OCI-LY7 (cell line): ENCODE measurements at regions not wholly inside any gene's neighbourhood (a gene's known extent, or its start where the extent isn't known, plus 50 kb on each side); places are given as distances from the start of the nearest gene placed in this dataset.
"Not testable (repeated sequence)": the region's sequence is repeated elsewhere in the genome, so short reads cannot be mapped to it uniquely, and the experiment has no call there.

Experiments used
- BruUV-seq: library from RNA; stranded (reverse); fragments of 400-500 nt; replicated peaks from 2 replicates; lab custom pipeline; 2021; lab: Mats Ljungman, UMichigan
- CTCF ChIA-PET: fragments of 300-600 bp; sonication (Branson Sonifier 250); formaldehyde crosslinking; loops from one replicate; lab custom pipeline; 2022; ENCODE audit warnings: antibody characterized with exemption; ENCODE audit not compliant: unreplicated experiment; lab: Charles Lee
- POLR2A ChIA-PET: fragments of 300-600 bp; sonication (Branson Sonifier 250); formaldehyde crosslinking; loops from one replicate; lab custom pipeline; 2022; ENCODE audit warnings: antibody characterized with exemption; lab: Charles Lee
- DNase-seq: peaks from one replicate; pipeline ENCODE4 v3.0.0-alpha.2; 2015; ENCODE audit warnings: low spot score
- H2AFZ ChIP-seq: fragments of 200-600 bp; sonication (generic), shearing (Covaris generic); 2 replicates; pipeline ENCODE4 v1.6.1; 2014; ENCODE audit warnings: mild to moderate bottlenecking, antibody characterized with exemption, low read length, moderate library complexity
- H3K27ac ChIP-seq: fragments of 200-600 bp; sonication (generic); 2 replicates; pipeline ENCODE4 v1.5.1; 2014; ENCODE audit warnings: mixed run types, low read depth, mild to moderate bottlenecking, moderate library complexity, low read length, inconsistent platforms; ENCODE audit not compliant: poor library complexity, severe bottlenecking
- H3K36me3 ChIP-seq: fragments of 200-600 bp; sonication (generic); 2 replicates; pipeline ENCODE4 v1.6.1; 2014; ENCODE audit warnings: mild to moderate bottlenecking, antibody characterized with exemption, low read length, moderate library complexity, mixed read lengths; ENCODE audit not compliant: insufficient read depth
- H3K4me1 ChIP-seq: fragments of 200-600 bp; sonication (generic); 2 replicates; pipeline ENCODE4 v1.5.1; 2014; ENCODE audit warnings: mild to moderate bottlenecking, low read length; ENCODE audit not compliant: insufficient read depth, poor library complexity, severe bottlenecking
- H3K4me2 ChIP-seq: fragments of 200-600 bp; sonication (generic); 2 replicates; pipeline ENCODE4 v1.6.1; 2014; ENCODE audit warnings: mild to moderate bottlenecking, low read length
- H3K4me3 ChIP-seq: fragments of 200-600 bp; sonication (generic); 2 replicates; pipeline ENCODE4 v1.5.1; 2014; ENCODE audit warnings: mild to moderate bottlenecking, low read depth, low read length; ENCODE audit not compliant: poor library complexity, severe bottlenecking
- H3K79me2 ChIP-seq: fragments of 200-600 bp; sonication (generic); 2 replicates; pipeline ENCODE4 v1.6.1; 2016; ENCODE audit warnings: low read depth, mild to moderate bottlenecking, low read length, moderate library complexity, mixed read lengths; ENCODE audit not compliant: insufficient read depth
- H3K9me2 ChIP-seq: fragments of 200-600 bp; sonication (generic); 2 replicates; pipeline ENCODE4 v1.6.1; 2016; ENCODE audit warnings: mild to moderate bottlenecking, low read length, mixed read lengths; ENCODE audit not compliant: insufficient read depth
- H3K9me3 ChIP-seq: fragments of 200-600 bp; sonication (generic); 2 replicates; pipeline ENCODE4 v1.6.1; 2014; ENCODE audit warnings: mild to moderate bottlenecking, mixed run types, low read length, mixed read lengths
- H4K20me1 ChIP-seq: fragments of 200-600 bp; sonication (generic); 2 replicates; pipeline ENCODE4 v1.6.1; 2014; ENCODE audit warnings: mild to moderate bottlenecking, antibody characterized with exemption, low read length, moderate library complexity, mixed read lengths; ENCODE audit not compliant: insufficient read depth
- CTCF ChIP-seq: fragments of 200-600 bp; sonication (generic); conservative IDR thresholded peaks from 2 replicates; pipeline ENCODE4 v1.5.1; 2014; ENCODE audit warnings: mild to moderate bottlenecking, antibody characterized with exemption, low read length, moderate library complexity, mixed read lengths
- EZH2phosphoT487 ChIP-seq: fragments of 200-600 bp; sonication (generic); IDR thresholded peaks from 2 replicates; pipeline ENCODE4 v1.6.1; 2018; ENCODE audit warnings: low read depth, borderline replicate concordance, mild to moderate bottlenecking, mixed run types, antibody characterized with exemption, low read length, moderate library complexity, mixed read lengths
- intact Hi-C: fragments of 100-400 bp; cut with micrococcal nuclease; formaldehyde crosslinking; loops from one replicate; pipeline ENCODE4 v1.10.0; 2022; ENCODE audit not compliant: unreplicated experiment

- intact Hi-C loops = no loop called here
- Histone ChIP-seq H3K36me3 (no peaks in the 10 kb centered on the region), H3K9me3 (no peaks in the 10 kb centered on the region), H3K4me2 (no peak overlapping the region), H3K4me1 (no peaks in the 10 kb centered on the region), H3K9me2 (no peaks in the 10 kb centered on the region), H3K27ac (no peak overlapping the region), H3K4me3 (no peak overlapping the region), H4K20me1 (no peaks in the 10 kb centered on the region), H2AFZ (no peak overlapping the region), H3K79me2 (no peaks in the 10 kb centered on the region)
- no peak for TF ChIP-seq CTCF
- no peak for TF ChIP-seq EZH2phosphoT487
- no TSS peak for BruUV-seq
- DNase-seq = no peak
- POLR2A ChIA-PET = interaction anchor here (0.7 to 1.6 kb wide), 2 partner anchors 11 to 142 kb away, joined by 3 to 5 read pairs; no protein-coding TSS in a partner anchor
- CTCF ChIA-PET = no interaction called here
Measured at GRCh38 chr6:121733234-121733633, 297.8 kb downstream of the GJA1 start.

GRCh38 chr6:121740188-121740587 is 304.7 kb downstream of the GJA1 start:
- H3K4me1 ChIP-seq, H3K9me3 ChIP-seq, intact Hi-C loops, H3K4me3 ChIP-seq, BruUV-seq, POLR2A ChIA-PET, H4K20me1 ChIP-seq, H3K27ac ChIP-seq, H3K4me2 ChIP-seq, CTCF ChIA-PET, H3K9me2 ChIP-seq, H2AFZ ChIP-seq, DNase-seq, H3K79me2 ChIP-seq, H3K36me3 ChIP-seq: not testable (repeated sequence)

- Histone ChIP-seq H3K4me3 (no peak overlapping the region), H4K20me1 (no peaks in the 10 kb centered on the region), H3K4me2 (no peak overlapping the region), H3K79me2 (no peaks in the 10 kb centered on the region), H3K4me1 (no peaks in the 10 kb centered on the region), H3K36me3 (no peaks in the 10 kb centered on the region), H3K9me2 (peaks cover 3% of the 10 kb centered on the region; the same call in 1 of the 2 replicates), H2AFZ (no peak overlapping the region), H3K27ac (no peak overlapping the region), H3K9me3 (no peaks in the 10 kb centered on the region)
- no peak for DNase-seq
- POLR2A ChIA-PET = no interaction called here
- TF ChIP-seq EZH2phosphoT487 = no peak
- TF ChIP-seq CTCF = no peak
- BruUV-seq = no TSS peak
- intact Hi-C loops = no loop called here
- CTCF ChIA-PET = no interaction called here
Measured at GRCh38 chr6:121743691-121744090, 308.2 kb downstream of the GJA1 start.
